ENCODE measurements at regions not wholly inside any gene's neighbourhood (a gene's known extent, or its start where the extent isn't known, plus 50 kb on each side); places are given as distances from the start of the nearest gene placed in this dataset.

GRCh38 chr3:194806991-194807630 lies 121.4 kb downstream of the FAM43A start:
- DNase-seq: no peak

DNA sequence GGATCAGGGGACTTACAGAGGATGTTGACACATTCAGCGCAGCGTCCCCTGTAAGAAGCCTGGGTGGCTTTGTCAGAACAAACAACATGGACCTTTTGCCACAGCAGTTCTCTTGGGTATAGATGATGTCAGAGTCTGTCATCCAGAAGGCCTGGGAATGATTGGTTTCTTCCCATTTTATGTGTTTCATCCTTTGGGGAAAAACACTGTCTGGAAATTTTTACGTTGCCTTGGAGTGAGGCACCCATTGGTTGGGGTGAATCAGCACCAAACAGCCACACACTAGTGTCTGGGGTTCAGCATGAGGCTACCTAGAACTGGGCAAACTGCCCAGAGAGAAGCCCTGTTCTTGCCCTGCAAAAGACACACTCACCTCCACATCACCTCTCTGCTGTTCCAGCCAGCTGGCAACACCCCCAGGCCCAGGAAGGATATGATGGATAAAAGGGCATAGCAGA lies 123.0 kb downstream of the FAM43A start:
- no peak for DNase-seq

DNA sequence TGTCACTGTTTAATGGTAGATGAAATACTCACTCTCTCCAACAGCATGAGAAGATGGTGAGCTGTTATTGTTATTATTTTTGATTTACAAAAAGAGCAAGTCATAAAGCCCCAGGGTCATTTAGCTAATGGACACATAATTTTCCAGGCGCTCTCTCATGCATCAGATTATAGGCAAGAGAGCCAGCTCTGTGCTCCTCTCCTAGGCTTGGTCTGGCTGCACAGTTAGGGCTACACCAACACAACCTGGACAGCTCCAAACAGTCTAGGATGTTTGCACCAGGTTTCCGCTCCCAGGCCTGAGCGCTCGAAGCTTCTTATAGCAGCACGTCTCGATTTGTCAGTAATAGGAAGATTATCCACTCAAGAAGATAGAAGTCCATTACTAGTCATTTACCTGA lies 123.7 kb downstream of the FAM43A start:
- no peak for DNase-seq

DNA sequence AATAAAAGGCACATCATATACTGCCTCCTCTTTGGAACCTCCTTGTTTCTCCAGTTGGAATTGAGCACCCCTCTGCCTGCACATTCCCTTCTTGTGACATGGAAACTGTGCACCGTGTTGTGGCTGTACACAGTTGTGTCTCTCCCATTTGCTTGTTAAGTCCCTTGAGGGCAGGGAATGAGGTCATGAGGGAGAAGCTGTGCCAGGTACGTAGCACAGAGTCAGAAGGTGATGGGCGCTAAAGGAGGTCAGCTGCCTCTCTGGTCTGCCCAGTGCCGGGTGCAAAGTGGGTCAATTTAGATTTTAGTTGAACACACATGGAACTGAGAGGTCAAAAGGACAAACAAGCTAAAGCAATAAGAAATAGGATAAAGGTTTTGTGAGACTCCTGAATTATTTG lies 124.4 kb downstream of the FAM43A start:
- no peak for DNase-seq

DNA sequence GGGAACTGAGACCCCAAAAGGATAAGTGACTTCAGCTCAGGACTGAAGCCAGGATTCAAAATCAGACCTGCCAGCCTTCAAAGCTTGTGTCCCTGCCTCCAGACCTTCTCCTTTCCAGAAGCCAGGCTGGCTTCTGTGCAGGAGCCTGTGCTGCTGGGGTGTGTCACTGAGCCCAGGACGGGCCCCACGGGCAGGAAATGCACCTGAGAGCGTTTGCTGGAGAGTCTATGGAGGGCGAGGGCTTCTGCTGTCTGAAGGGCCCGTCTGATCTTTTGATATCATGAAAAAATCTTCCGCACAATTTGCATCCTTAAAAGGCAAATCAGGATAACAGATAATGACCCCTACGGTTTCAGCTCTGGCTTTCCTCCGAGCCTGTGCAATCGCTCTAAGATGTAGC lies 125.4 kb downstream of the FAM43A start:
- DNase-seq: no peak

GRCh38 chr3:194812176-194812575 lies 126.5 kb downstream of the FAM43A start:
- DNase-seq: no peak

GRCh38 chr3:194814878-194815357 lies 129.2 kb downstream of the FAM43A start:
- DNase-seq: no peak

DNA sequence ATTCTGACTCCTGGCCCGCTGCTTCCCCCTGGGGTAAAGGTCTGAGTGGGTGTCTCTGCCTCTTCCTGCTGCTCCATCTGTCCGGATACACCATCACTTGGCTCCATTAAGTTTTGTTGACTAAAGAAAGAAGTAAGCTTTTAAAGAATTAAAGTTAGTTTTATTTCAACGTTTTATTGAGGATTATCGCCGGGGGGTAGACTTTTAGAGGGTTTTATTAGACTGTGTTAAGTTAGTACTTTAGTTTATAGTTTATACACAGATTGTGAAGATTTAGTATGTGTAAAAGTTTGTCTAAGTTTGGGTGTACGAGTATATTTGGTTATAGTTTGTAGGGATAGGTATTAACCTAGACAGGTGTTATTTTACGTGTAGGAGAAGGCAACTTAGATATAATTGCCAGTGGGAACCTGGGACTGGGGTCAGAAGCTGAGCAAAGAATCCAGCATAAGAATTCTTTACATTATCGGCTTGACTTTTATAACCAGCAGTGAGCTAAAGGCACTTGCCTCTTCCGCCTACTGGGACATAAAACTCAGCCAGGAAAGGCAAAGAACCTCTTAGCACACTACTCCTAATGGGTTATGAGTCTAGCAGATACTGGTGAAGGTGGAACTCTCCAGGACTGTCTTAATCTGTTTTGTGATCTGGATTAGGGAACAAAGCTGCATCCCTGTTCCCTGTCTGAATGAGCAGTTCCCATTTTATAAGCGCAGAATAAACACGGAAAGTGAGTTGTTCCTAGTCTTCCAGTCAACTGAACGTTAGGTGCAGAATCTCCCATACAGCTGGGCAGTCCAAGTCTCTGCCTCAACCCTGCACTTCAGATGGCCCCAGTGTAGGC lies 131.3 kb downstream of the FAM43A start:
- DNase-seq: no peak

DNA sequence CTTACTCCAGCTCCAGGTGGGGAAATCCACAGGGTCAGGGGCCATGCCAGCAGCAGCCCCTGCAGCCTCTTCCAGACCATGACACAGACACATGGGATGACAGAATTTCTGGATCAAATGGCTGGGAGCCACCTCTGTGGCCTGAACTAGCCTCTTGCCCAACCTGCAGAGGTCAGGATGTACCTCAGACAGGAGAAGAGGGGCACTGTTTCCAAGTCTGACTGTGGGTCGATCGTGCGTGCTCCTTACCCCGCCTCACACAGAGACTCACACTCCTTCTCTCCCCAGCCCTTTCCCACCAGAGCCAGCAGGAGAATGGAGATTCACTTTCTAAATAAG lies 131.9 kb downstream of the FAM43A start:
- DNase-seq: no peak

DNA sequence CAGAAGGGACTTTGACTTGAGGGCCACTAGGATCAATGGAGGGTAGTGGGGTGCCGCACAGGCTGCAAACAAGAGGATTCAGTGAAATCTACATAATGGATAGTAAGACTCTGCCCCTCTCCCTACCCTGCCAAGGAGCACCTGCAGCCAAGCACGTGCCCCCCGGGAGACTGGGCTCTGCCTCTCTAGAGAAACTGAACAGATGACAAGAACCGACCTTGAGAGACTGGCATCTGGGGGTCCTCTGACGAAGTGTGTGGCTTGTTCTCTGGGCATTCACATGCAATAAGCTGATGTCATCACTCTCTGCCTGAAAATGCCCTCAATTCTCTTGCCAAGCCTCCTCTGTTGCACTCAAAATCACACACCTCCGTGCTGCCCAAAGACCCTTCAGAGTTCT lies 132.3 kb downstream of the FAM43A start:
- DNase-seq: no peak

GRCh38 chr3:194824100-194824499 lies 138.4 kb downstream of the FAM43A start:
- no peak for DNase-seq

DNA sequence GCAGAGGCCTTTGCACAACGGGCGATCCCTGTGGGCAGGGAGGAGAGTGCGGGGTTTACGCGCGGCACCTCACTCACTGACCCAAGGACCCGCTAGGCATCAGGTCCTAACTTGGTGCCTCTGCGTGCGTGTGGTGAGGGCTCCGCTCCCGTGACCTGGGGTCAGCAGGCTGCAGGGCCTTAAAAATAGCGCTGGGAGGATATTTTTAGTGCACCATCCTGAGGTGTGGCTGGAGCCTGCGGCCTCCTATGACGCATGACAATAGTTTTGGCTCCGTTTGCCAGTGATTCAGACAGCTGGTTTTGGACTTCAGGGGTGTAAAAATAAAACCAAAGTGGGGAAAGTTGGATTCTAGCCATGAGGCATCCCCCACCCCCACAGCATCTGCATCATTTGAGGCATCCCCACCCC lies 139.0 kb downstream of the FAM43A start:
- peak; percentile 43 for DNase-seq

- no peak for DNase-seq
Measured at GRCh38 chr3:194826594-194826993, 140.9 kb downstream of the FAM43A start.

DNA sequence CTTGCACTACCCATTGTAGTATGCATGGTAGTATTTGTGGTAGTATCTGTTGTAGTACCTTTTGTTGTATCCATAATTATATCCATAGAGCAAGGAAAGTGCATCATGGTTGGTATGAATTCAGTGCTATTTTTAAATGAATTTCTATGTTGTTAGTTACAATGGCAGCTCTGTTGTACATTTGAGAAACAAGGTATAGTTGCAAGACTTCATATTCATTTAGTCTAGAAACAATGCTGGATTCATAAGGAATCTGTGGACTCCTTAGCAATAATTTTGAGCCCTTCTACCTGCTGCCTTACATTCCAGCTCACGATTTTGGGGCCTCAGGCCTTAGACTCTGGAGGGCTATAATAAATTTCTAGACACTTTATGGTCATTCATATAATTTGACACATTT lies 141.8 kb downstream of the FAM43A start:
- no peak for DNase-seq

DNA sequence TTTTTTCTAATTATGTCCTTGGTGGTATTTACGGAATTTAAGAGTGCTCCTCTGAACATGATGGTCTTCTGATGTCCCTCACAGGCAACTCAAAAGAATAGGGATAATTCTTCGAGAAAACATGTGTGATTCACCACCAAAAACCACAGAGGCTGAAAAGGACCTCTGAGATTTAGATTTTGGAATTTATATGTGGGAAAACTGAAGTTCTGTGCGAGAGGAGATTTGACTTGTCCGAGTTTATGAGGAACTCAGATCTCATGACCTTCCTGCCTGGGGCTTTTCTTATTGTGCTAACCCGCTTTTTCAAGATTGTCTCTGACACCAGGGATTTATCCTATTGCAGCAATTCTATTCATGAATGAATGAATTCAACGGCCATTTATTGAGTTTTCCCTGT lies 142.4 kb downstream of the FAM43A start:
- DNase-seq: no peak

DNA sequence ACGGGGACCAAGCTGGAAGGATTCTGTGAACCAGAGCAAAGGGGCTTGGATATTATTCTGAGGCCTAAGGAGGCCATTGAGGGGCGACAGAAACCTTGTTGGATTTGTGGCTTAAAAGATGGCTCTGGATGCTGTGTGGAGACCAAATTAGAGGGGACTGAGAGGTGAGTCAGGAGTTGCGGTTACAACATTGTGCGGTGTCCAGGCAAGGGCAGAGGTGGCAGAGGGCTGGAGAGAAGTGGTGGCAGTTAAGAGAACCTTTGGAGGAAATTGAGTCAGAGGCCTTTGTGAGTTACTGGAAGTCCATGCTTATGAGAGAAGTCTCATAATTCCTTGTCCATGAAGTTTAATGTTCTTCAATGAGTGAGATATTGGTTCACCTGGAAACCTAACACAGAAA lies 143.2 kb downstream of the FAM43A start:
- DNase-seq: no peak

DNA sequence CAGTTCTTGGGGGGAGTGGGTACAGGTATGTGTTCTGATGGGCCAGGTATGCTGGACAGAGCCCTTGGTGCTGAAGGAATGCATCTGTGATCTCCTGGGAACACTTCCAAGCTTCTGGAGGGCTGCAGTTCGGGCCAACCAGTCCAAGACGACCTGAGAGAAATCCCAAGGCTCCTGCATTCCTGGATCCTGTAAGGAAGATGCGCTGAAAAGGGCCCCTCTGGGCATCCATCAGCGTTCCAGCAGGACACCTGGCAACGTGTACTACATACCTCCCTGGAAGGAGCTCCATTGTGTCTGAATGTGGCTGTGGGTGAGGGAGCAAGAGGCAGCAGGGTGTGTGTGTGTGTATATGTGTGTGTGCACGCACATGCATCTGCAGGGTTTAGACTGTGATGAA lies 144.7 kb downstream of the FAM43A start:
- DNase-seq: no peak

GRCh38 chr3:194830978-194831377 lies 145.3 kb downstream of the FAM43A start:
- DNase-seq: no peak

DNA sequence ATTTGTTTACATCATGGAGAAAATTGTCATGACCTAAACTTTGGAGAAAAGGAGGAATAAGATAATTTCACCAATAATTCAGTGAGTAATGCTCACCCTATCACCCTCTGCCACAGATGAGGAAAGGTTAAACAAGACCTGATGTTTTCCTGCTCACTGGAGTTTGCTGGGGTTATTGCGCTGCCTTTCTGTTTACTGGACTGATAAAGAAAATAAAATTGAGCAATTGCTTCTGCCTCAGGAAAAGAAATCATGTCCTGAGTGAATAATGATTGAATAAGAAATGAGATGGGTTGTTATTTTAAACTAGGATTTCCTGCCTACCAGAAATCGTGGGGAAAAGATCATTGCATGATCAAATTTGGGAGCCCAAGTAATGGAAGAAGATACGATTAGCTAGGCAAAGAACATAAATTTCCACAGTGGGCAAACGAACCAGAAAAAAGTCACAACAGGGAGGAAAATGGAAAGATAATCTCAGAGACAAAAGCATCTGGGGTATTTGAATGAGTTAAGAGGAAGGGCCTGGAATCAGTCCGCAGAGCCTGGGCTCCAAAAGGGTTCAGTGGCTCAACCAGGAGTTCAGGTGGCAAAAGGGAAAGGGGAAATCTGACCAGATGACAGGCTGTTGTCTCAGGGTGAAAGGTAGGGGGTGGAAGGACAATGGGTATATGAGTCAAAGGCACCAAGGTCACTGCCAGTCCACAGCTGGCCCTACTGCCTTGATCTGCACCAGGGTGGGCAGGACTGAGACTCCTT lies 146.8 kb downstream of the FAM43A start:
- DNase-seq: no peak

GRCh38 chr3:194833114-194833910 lies 147.6 kb downstream of the FAM43A start:
- DNase-seq: no peak

DNA sequence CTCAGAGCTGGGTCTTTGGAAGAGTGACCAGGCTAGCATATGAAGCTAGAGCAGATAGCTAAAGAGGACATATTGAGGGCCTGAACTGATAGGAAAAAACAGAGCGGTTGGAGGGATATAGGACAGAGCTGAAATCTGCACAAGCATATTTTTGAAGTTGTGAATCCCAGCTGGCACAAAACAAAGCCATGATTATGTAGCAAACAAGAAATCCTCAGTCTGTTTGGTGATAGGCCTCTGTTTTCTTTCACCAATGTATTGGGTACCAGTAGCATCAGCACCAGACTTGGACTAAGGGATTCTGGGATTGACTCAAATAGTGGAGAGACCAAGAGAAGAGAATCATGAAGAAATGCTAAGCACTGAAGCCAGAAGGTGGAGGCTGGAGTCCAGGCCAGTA lies 151.0 kb downstream of the FAM43A start:
- no peak for DNase-seq

GRCh38 chr3:194837457-194838127 lies 151.9 kb downstream of the FAM43A start:
- no peak for DNase-seq

Data from NCI-H345 (cell line).